Liver (tissue), 8 donors: ENCODE measurements at regions not wholly inside any gene's neighbourhood (a gene's known extent, or its start where the extent isn't known, plus 50 kb on each side); places are given as distances from the start of the nearest gene placed in this dataset.

Experiments used
- DNase-seq: peaks from one replicate; pipeline ENCODE4 v3.0.0-alpha.2; 2017; ENCODE audit warnings: low spot score
- H3K27ac ChIP-seq, 2 donors: one replicate each; pipeline ENCODE4 v1.7.0; 2013; ENCODE audit warnings: inconsistent platforms in 2 of 2, low read length in 2 of 2, control low read depth in 1 of 2, low read depth in 1 of 2, mild to moderate bottlenecking in 1 of 2
- H3K27me3 ChIP-seq, 4 donors: one replicate each; pipeline versions ENCODE4 v1.6.1 to v1.7.0; 2013; ENCODE audit warnings: low read length in 3 of 4, inconsistent platforms in 1 of 4, mild to moderate bottlenecking in 1 of 4, moderate library complexity in 1 of 4; ENCODE audit not compliant: control insufficient read depth in 4 of 4, insufficient read depth in 4 of 4
- H3K36me3 ChIP-seq, 4 donors: one replicate each; pipeline versions ENCODE4 v1.6.1 to v1.7.0; 2013; ENCODE audit warnings: low read length in 3 of 4, mild to moderate bottlenecking in 3 of 4, low read depth in 1 of 4, moderate library complexity in 1 of 4; ENCODE audit not compliant: control insufficient read depth in 4 of 4, insufficient read depth in 3 of 4
- H3K4me1 ChIP-seq, 4 donors: one replicate each; pipeline versions ENCODE4 v1.6.1 to v1.7.0; 2013; ENCODE audit warnings: low read length in 3 of 4, mild to moderate bottlenecking in 3 of 4, moderate library complexity in 1 of 4; ENCODE audit not compliant: control insufficient read depth in 4 of 4, insufficient read depth in 4 of 4
- H3K4me3 ChIP-seq, 3 donors: one replicate each; pipeline versions ENCODE4 v1.6.1 to v1.7.0; 2013; ENCODE audit warnings: low read length in 3 of 3, control low read depth in 1 of 3, low read depth in 1 of 3, mild to moderate bottlenecking in 1 of 3
- H3K9ac ChIP-seq, 2 donors: one replicate each; pipeline ENCODE4 v1.7.0; 2013; ENCODE audit warnings: low read length in 2 of 2, mild to moderate bottlenecking in 2 of 2, moderate library complexity in 2 of 2, control low read depth in 1 of 2, low read depth in 1 of 2
- H3K9me3 ChIP-seq, 4 donors: one replicate each; pipeline versions ENCODE4 v1.6.1 to v1.7.0; 2013; ENCODE audit warnings: low read length in 3 of 4; ENCODE audit not compliant: control insufficient read depth in 4 of 4
- ATF3 ChIP-seq: IDR thresholded peaks from 2 replicates; pipeline ENCODE4 v1.6.1; 2016; ENCODE audit warnings: antibody characterized with exemption
- CTCF ChIP-seq: fragments of 150-350 bp; IDR thresholded peaks from 2 replicates; pipeline ENCODE4 v1.5.1; 2017; ENCODE audit warnings: improper control_type of control experiment, low read depth, low read length; ENCODE audit not compliant: missing input control
- EGR1 ChIP-seq, 2 donors: IDR thresholded peaks; 2 replicates each; pipeline ENCODE4 v1.6.1; 2016 to 2018; ENCODE audit warnings: antibody characterized with exemption in 2 of 2, low read depth in 2 of 2
- FOXA1 ChIP-seq: IDR thresholded peaks from 2 replicates; pipeline ENCODE4 v1.6.1; 2016; ENCODE audit warnings: antibody characterized with exemption
- FOXA2 ChIP-seq: IDR thresholded peaks from 2 replicates; pipeline ENCODE4 v1.6.1; 2016; ENCODE audit warnings: antibody characterized with exemption
- GABPA ChIP-seq, 2 donors: IDR thresholded peaks in 1 of 2; conservative IDR thresholded peaks in 1 of 2; 2 replicates each; pipeline ENCODE4 v1.6.1; 2016; ENCODE audit warnings: antibody characterized with exemption in 2 of 2, mild to moderate bottlenecking in 1 of 2, moderate library complexity in 1 of 2
- HNF4A ChIP-seq, 2 donors: conservative IDR thresholded peaks; 2 replicates each; pipeline ENCODE4 v1.6.1; 2016; ENCODE audit warnings: antibody characterized with exemption in 2 of 2, mild to moderate bottlenecking in 2 of 2
- HNF4G ChIP-seq: IDR thresholded peaks from 2 replicates; pipeline ENCODE4 v1.6.1; 2016; ENCODE audit warnings: antibody characterized with exemption
- JUND ChIP-seq, 2 donors: IDR thresholded peaks; 2 replicates each; pipeline ENCODE4 v1.6.1; 2016; ENCODE audit warnings: antibody characterized with exemption in 2 of 2
- NR2F2 ChIP-seq: IDR thresholded peaks from 2 replicates; pipeline ENCODE4 v1.6.1; 2016; ENCODE audit warnings: antibody characterized with exemption
- RAD21 ChIP-seq, 2 donors: IDR thresholded peaks; 2 replicates each; pipeline ENCODE4 v1.6.1; 2016; ENCODE audit warnings: antibody characterized with exemption in 2 of 2, mild to moderate bottlenecking in 2 of 2
- RXRA ChIP-seq, 2 donors: IDR thresholded peaks; 2 replicates each; pipeline ENCODE4 v1.6.1; 2017 to 2018; ENCODE audit warnings: antibody characterized with exemption in 2 of 2, mild to moderate bottlenecking in 1 of 2
- SP1 ChIP-seq: IDR thresholded peaks from 2 replicates; pipeline ENCODE4 v1.6.1; 2018; ENCODE audit warnings: antibody characterized with exemption, mild to moderate bottlenecking
- TAF1 ChIP-seq: conservative IDR thresholded peaks from 2 replicates; pipeline ENCODE4 v1.6.1; 2016; ENCODE audit warnings: antibody characterized with exemption, mild to moderate bottlenecking
- YY1 ChIP-seq: IDR thresholded peaks from 2 replicates; pipeline ENCODE4 v1.6.1; 2016; ENCODE audit warnings: antibody characterized with exemption, mild to moderate bottlenecking
- WGBS: extraction: QIAGEN DNeasy Blood & Tissue Kit; methylation state at CpG from one replicate; pipeline ENCODE4 v1.1.7; 2013; 5-methylcytosine and 5-hydroxymethylcytosine counted together
- TF ChIP-seq, protein P1 (sequence below): IDR thresholded peaks from 2 replicates; pipeline ENCODE4 v1.6.1; 2016; ENCODE audit warnings: antibody characterized with exemption, mild to moderate bottlenecking
- TF ChIP-seq, protein P2 (sequence below): IDR thresholded peaks from 2 replicates; pipeline ENCODE4 v1.6.1; 2016; ENCODE audit warnings: antibody characterized with exemption
- TF ChIP-seq, protein P3 (sequence below): IDR thresholded peaks from 2 replicates; pipeline ENCODE4 v1.6.1; 2016; ENCODE audit warnings: antibody characterized with exemption
- donor health status: healthy.
- donor health status: healthy.
- donor health status: healthy.
- donor health status: healthy.
- donor health status: healthy.

DNA sequence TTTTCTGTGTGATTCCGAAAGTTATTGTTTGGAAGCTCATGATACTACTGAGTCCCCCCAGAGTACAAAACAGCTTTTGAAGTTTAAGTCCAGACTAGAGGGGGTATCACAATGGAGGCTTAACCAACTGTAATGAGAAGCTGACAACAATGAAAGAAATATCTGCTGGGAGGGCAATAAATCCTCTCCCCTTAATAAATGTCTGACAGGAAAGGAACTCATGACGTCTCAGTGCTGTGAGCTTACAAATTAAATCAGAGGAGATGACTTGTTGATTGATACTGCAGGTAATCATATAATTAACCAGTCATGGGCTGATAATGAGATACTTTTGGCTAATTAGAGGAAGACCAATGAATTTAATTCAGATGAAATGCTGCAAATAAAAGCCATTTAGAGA is 102.6 kb upstream of the WDR11 start:
- Histone ChIP-seq H3K9ac (no peak overlapping the region), H3K36me3 (no peaks in the 10 kb centered on the region), H3K4me3 (no peak overlapping the region), H3K27me3 (peaks cover 0 to 4% (median 3%) of the 10 kb centered on the region in 4 donors), H3K27ac (no peak overlapping the region), H3K9me3 (no peaks in the 10 kb centered on the region), H3K4me1 (no peaks in the 10 kb centered on the region)
- 65% methylated on average over 2 of the region's 2 CpGs for WGBS
- TF ChIP-seq GABPA (IDR thresholded peaks at IDR 0.05 in 1 of 2, conservative IDR thresholded peaks at IDR 0.05 in 1 of 2) (no peak), HNF4A (conservative IDR thresholded peaks at IDR 0.05) (no peak), JUND (IDR thresholded peaks at IDR 0.05) (no peak), EGR1 (IDR thresholded peaks at IDR 0.05; ENCODE audit: low read depth in 2 of 2) (no peak), FOXA1 (no peak), RXRA (IDR thresholded peaks at IDR 0.05) (no peak), SP1 (no peak), ATF3 (no peak), YY1 (no peak), CTCF (no peak), TAF1 (no peak), HNF4G (no peak), NR2F2 (no peak), RAD21 (IDR thresholded peaks at IDR 0.05) (no peak), FOXA2 (no peak)
- TF ChIP-seq, protein P1, sequence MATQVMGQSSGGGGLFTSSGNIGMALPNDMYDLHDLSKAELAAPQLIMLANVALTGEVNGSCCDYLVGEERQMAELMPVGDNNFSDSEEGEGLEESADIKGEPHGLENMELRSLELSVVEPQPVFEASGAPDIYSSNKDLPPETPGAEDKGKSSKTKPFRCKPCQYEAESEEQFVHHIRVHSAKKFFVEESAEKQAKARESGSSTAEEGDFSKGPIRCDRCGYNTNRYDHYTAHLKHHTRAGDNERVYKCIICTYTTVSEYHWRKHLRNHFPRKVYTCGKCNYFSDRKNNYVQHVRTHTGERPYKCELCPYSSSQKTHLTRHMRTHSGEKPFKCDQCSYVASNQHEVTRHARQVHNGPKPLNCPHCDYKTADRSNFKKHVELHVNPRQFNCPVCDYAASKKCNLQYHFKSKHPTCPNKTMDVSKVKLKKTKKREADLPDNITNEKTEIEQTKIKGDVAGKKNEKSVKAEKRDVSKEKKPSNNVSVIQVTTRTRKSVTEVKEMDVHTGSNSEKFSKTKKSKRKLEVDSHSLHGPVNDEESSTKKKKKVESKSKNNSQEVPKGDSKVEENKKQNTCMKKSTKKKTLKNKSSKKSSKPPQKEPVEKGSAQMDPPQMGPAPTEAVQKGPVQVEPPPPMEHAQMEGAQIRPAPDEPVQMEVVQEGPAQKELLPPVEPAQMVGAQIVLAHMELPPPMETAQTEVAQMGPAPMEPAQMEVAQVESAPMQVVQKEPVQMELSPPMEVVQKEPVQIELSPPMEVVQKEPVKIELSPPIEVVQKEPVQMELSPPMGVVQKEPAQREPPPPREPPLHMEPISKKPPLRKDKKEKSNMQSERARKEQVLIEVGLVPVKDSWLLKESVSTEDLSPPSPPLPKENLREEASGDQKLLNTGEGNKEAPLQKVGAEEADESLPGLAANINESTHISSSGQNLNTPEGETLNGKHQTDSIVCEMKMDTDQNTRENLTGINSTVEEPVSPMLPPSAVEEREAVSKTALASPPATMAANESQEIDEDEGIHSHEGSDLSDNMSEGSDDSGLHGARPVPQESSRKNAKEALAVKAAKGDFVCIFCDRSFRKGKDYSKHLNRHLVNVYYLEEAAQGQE = no peak
- TF ChIP-seq, protein P2, sequence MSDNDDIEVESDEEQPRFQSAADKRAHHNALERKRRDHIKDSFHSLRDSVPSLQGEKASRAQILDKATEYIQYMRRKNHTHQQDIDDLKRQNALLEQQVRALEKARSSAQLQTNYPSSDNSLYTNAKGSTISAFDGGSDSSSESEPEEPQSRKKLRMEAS = no peak
- TF ChIP-seq, protein P3, sequence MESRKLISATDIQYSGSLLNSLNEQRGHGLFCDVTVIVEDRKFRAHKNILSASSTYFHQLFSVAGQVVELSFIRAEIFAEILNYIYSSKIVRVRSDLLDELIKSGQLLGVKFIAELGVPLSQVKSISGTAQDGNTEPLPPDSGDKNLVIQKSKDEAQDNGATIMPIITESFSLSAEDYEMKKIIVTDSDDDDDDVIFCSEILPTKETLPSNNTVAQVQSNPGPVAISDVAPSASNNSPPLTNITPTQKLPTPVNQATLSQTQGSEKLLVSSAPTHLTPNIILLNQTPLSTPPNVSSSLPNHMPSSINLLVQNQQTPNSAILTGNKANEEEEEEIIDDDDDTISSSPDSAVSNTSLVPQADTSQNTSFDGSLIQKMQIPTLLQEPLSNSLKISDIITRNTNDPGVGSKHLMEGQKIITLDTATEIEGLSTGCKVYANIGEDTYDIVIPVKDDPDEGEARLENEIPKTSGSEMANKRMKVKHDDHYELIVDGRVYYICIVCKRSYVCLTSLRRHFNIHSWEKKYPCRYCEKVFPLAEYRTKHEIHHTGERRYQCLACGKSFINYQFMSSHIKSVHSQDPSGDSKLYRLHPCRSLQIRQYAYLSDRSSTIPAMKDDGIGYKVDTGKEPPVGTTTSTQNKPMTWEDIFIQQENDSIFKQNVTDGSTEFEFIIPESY = no peak
- no peak for DNase-seq
